Pulmonary artery endothelial cell (primary cell): ENCODE measurements at regions not wholly inside any gene's neighbourhood (a gene's known extent, or its start where the extent isn't known, plus 50 kb on each side); places are given as distances from the start of the nearest gene placed in this dataset.

ENCODE experiments used
- DNase-seq: peaks from one replicate; pipeline ENCODE4 v3.0.0-alpha.2; 2011; ENCODE audit warnings: low read depth, low spot score

GRCh38 chr4:32010221-32010620 is 1290.1 kb downstream of the PCDH7 start:
- no peak for DNase-seq

GRCh38 chr4:32022071-32022470 is 1301.9 kb downstream of the PCDH7 start:
- DNase-seq, result no peak

- DNase-seq, result peak; percentile 27
Observed at GRCh38 chr4:32025851-32026459, 1305.8 kb downstream of the PCDH7 start.

- no peak for DNase-seq
Observed at GRCh38 chr4:32030406-32030805, 1310.2 kb downstream of the PCDH7 start.

- no peak for DNase-seq
Observed at GRCh38 chr4:32031026-32031425, 1310.9 kb downstream of the PCDH7 start.

- no peak for DNase-seq
Observed at GRCh38 chr4:32032136-32032672, 1312.0 kb downstream of the PCDH7 start.

- DNase-seq, result no peak
Observed at GRCh38 chr4:32037399-32037798, 1317.2 kb downstream of the PCDH7 start.

GRCh38 chr4:32042486-32043247 is 1322.5 kb downstream of the PCDH7 start:
- no peak for DNase-seq

- no peak for DNase-seq
Observed at GRCh38 chr4:32043248-32043633, 1323.1 kb downstream of the PCDH7 start.

- DNase-seq, result no peak
Observed at GRCh38 chr4:32061916-32062315, 1341.7 kb downstream of the PCDH7 start.

GRCh38 chr4:32073542-32073941 is 1353.4 kb downstream of the PCDH7 start:
- no peak for DNase-seq

- DNase-seq, result no peak
Observed at GRCh38 chr4:32087211-32087610, 1367.0 kb downstream of the PCDH7 start.

- DNase-seq, result no peak
Observed at GRCh38 chr4:32094987-32095386, 1374.8 kb downstream of the PCDH7 start.

- DNase-seq, result no peak
Observed at GRCh38 chr4:32102896-32103295, 1382.7 kb downstream of the PCDH7 start.

GRCh38 chr4:32106767-32107166 is 1386.6 kb downstream of the PCDH7 start:
- no peak for DNase-seq

GRCh38 chr4:32112891-32113290 is 1392.7 kb downstream of the PCDH7 start:
- DNase-seq, result no peak

- DNase-seq, result no peak
Observed at GRCh38 chr4:32117693-32118092, 1397.5 kb downstream of the PCDH7 start.

- DNase-seq, result no peak
Observed at GRCh38 chr4:32119907-32120306, 1399.7 kb downstream of the PCDH7 start.

- DNase-seq, result no peak
Observed at GRCh38 chr4:32128549-32128948, 1408.4 kb downstream of the PCDH7 start.

GRCh38 chr4:32129967-32130366 is 1409.8 kb downstream of the PCDH7 start:
- no peak for DNase-seq

- DNase-seq, result no peak
Observed at GRCh38 chr4:32133141-32133540, 1413.0 kb downstream of the PCDH7 start.

- no peak for DNase-seq
Observed at GRCh38 chr4:32133734-32134133, 1413.6 kb downstream of the PCDH7 start.

GRCh38 chr4:32135642-32136041 is 1415.5 kb downstream of the PCDH7 start:
- DNase-seq, result no peak
